Mucosa of stomach (tissue), 1 donor: ENCODE measurements at regions not wholly inside any gene's neighbourhood (a gene's known extent, or its start where the extent isn't known, plus 50 kb on each side); places are given as distances from the start of the nearest gene placed in this dataset.
"Not testable (repeated sequence)": the region's sequence is repeated elsewhere in the genome, so short reads cannot be mapped to it uniquely, and the experiment has no call there.

Source experiments
- H3K27me3 ChIP-seq: one replicate; pipeline ENCODE4 v1.7.0; 2013; ENCODE audit warnings: mild to moderate bottlenecking, low read length; ENCODE audit not compliant: control insufficient read depth, insufficient read depth
- H3K36me3 ChIP-seq: one replicate; pipeline ENCODE4 v1.7.0; 2013; ENCODE audit warnings: low read length; ENCODE audit not compliant: control insufficient read depth, insufficient read depth
- H3K4me1 ChIP-seq: one replicate; pipeline ENCODE4 v1.7.0; 2013; ENCODE audit warnings: mild to moderate bottlenecking, low read length; ENCODE audit not compliant: control insufficient read depth, insufficient read depth
- H3K4me3 ChIP-seq: one replicate; pipeline ENCODE4 v1.7.0; 2013; ENCODE audit warnings: low read length
- H3K9ac ChIP-seq: one replicate; pipeline ENCODE4 v1.7.0; 2013; ENCODE audit warnings: mild to moderate bottlenecking, low read length, moderate library complexity
- H3K9me3 ChIP-seq: one replicate; pipeline ENCODE4 v1.7.0; 2013; ENCODE audit warnings: mild to moderate bottlenecking, low read length, moderate library complexity; ENCODE audit not compliant: control insufficient read depth
- donor health status: Pancreatic carcinoma.

GRCh38 chr2:87498169-87498853, 249.6 kb upstream of the PLGLB2 start:
- not testable (repeated sequence) for H3K27me3 ChIP-seq, H3K4me3 ChIP-seq, H3K36me3 ChIP-seq, H3K9me3 ChIP-seq, H3K4me1 ChIP-seq, H3K9ac ChIP-seq

GRCh38 chr2:87498854-87499238, 249.0 kb upstream of the PLGLB2 start:
- H3K9me3 ChIP-seq, H3K36me3 ChIP-seq, H3K27me3 ChIP-seq, H3K4me3 ChIP-seq, H3K4me1 ChIP-seq, H3K9ac ChIP-seq: not testable (repeated sequence)

GRCh38 chr2:87499860-87500259, 248.0 kb upstream of the PLGLB2 start:
- H3K4me3 ChIP-seq, H3K36me3 ChIP-seq, H3K4me1 ChIP-seq, H3K27me3 ChIP-seq, H3K9ac ChIP-seq, H3K9me3 ChIP-seq: not testable (repeated sequence)

GRCh38 chr2:87500421-87500820, 247.5 kb upstream of the PLGLB2 start:
- H3K9me3 ChIP-seq, H3K9ac ChIP-seq, H3K27me3 ChIP-seq, H3K4me1 ChIP-seq, H3K36me3 ChIP-seq, H3K4me3 ChIP-seq: not testable (repeated sequence)

GRCh38 chr2:87500951-87501350, 246.9 kb upstream of the PLGLB2 start:
- not testable (repeated sequence) for H3K4me1 ChIP-seq, H3K4me3 ChIP-seq, H3K36me3 ChIP-seq, H3K9ac ChIP-seq, H3K27me3 ChIP-seq, H3K9me3 ChIP-seq

- H3K9me3 ChIP-seq, H3K27me3 ChIP-seq, H3K9ac ChIP-seq: not testable (repeated sequence)
These were observed 244.9 kb upstream of the PLGLB2 start for GRCh38 chr2:87502948-87503347.

GRCh38 chr2:87505239-87505638, 242.6 kb upstream of the PLGLB2 start:
- not testable (repeated sequence) for H3K9ac ChIP-seq, H3K27me3 ChIP-seq, H3K4me3 ChIP-seq, H3K36me3 ChIP-seq, H3K9me3 ChIP-seq, H3K4me1 ChIP-seq

More at GRCh38 chr2:87502948-87503347, 244.9 kb upstream of the PLGLB2 start:
- H3K4me3 ChIP-seq, H3K4me1 ChIP-seq, H3K36me3 ChIP-seq: not testable (repeated sequence)

- H3K27me3 ChIP-seq, H3K4me1 ChIP-seq, H3K4me3 ChIP-seq, H3K36me3 ChIP-seq, H3K9ac ChIP-seq, H3K9me3 ChIP-seq: not testable (repeated sequence)
These were observed 242.0 kb upstream of the PLGLB2 start for GRCh38 chr2:87505909-87506308.

GRCh38 chr2:87507378-87508348, 240.2 kb upstream of the PLGLB2 start:
- not testable (repeated sequence) for H3K9me3 ChIP-seq, H3K4me3 ChIP-seq, H3K27me3 ChIP-seq, H3K36me3 ChIP-seq, H3K9ac ChIP-seq, H3K4me1 ChIP-seq

GRCh38 chr2:87511195-87511778, 236.6 kb upstream of the PLGLB2 start:
- H3K9me3 ChIP-seq, H3K4me1 ChIP-seq, H3K9ac ChIP-seq, H3K36me3 ChIP-seq, H3K4me3 ChIP-seq, H3K27me3 ChIP-seq: not testable (repeated sequence)

- not testable (repeated sequence) for H3K9me3 ChIP-seq, H3K27me3 ChIP-seq, H3K4me3 ChIP-seq
These were observed 234.9 kb upstream of the PLGLB2 start for GRCh38 chr2:87512864-87513530.

GRCh38 chr2:87514034-87514433, 233.9 kb upstream of the PLGLB2 start:
- H3K4me3 ChIP-seq, H3K27me3 ChIP-seq, H3K9me3 ChIP-seq, H3K9ac ChIP-seq, H3K36me3 ChIP-seq, H3K4me1 ChIP-seq: not testable (repeated sequence)

More at GRCh38 chr2:87512864-87513530, 234.9 kb upstream of the PLGLB2 start:
- H3K9ac ChIP-seq, H3K36me3 ChIP-seq, H3K4me1 ChIP-seq: not testable (repeated sequence)
